ENCODE measurements at regions not wholly inside any gene's neighbourhood (a gene's known extent, or its start where the extent isn't known, plus 50 kb on each side); places are given as distances from the start of the nearest gene placed in this dataset.
"Not testable (repeated sequence)": the region's sequence is repeated elsewhere in the genome, so short reads cannot be mapped to it uniquely, and the experiment has no call there.

DNA sequence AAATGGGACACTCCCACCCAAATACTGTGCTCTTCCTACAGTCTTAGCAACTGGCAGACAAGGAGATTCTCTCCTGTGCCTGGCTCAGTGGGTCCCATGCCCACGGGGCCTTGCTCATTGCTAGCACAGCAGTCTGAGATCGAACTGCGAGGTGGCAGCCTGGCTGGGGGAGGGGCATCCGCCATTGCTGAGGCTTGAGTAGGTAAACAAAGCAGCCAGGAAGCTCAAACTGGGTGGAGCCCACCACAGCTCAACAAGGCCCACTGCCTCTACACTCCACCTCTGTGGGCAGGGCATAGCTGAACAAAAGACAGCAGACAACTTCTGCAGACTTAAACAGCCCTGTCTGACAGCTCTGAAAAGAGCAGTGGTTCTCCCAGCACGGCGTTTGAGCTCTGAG lies 174.8 kb downstream of the COL12A1 start:
- DNase-seq (ENCODE audit: low read depth), result not testable (repeated sequence)

DNA sequence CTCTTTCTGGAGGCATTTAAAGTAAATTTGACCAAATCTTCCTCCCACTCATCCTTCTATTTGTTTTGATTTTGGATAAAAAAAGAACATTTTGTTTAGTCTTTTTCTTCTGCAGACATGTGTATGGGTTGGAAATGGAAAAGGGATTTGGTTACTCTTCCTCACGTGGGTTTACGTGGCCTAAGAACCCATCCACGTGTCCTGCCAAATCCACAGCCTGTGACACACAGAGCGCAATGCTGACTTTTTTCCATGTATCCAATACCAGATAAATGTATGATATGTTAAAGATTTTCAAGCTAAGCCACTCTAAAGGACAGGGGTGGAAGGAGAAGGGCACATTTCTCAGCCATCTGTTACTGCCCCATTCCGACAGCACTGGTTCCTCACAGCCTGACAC lies 176.5 kb downstream of the COL12A1 start:
- TF ChIP-seq, protein P1, sequence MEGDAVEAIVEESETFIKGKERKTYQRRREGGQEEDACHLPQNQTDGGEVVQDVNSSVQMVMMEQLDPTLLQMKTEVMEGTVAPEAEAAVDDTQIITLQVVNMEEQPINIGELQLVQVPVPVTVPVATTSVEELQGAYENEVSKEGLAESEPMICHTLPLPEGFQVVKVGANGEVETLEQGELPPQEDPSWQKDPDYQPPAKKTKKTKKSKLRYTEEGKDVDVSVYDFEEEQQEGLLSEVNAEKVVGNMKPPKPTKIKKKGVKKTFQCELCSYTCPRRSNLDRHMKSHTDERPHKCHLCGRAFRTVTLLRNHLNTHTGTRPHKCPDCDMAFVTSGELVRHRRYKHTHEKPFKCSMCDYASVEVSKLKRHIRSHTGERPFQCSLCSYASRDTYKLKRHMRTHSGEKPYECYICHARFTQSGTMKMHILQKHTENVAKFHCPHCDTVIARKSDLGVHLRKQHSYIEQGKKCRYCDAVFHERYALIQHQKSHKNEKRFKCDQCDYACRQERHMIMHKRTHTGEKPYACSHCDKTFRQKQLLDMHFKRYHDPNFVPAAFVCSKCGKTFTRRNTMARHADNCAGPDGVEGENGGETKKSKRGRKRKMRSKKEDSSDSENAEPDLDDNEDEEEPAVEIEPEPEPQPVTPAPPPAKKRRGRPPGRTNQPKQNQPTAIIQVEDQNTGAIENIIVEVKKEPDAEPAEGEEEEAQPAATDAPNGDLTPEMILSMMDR (conservative IDR thresholded peaks at IDR 0.05; ENCODE audit: low read depth, low read length), result no peak
- no peak overlapping the region for H3K4me3 ChIP-seq (ENCODE audit: low read depth, low read length)

More for the DNA sequence above, 174.8 kb downstream of the COL12A1 start:
- not testable (repeated sequence) for H3K4me3 ChIP-seq (ENCODE audit: low read depth, low read length)

DNA sequence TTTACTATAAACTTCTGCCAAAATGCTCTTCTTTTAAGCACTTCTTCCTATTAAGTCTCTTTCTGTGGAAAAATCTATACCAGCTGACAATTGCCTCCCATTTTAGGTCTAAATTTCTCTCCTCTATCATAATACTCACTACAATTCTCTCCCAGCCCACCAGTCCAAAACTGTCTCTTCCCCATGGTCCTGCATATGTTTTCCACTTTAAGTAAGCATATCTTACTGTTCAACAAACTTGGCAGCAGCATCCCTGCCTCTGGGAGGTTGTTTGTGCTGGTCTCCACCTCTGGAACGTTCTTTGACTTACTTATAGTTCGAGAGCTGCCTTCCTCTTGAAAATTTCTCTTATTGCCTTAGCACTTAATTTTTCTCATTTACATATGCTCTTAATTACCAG lies 180.5 kb downstream of the COL12A1 start:
- TF ChIP-seq, protein P1 (conservative IDR thresholded peaks at IDR 0.05; ENCODE audit: low read depth, low read length), result no peak
- no peak for DNase-seq (ENCODE audit: low read depth)
- H3K4me3 ChIP-seq (ENCODE audit: low read depth, low read length), result no peak overlapping the region

More for the DNA sequence above, 176.5 kb downstream of the COL12A1 start:
- no peak for DNase-seq (ENCODE audit: low read depth)

DNA sequence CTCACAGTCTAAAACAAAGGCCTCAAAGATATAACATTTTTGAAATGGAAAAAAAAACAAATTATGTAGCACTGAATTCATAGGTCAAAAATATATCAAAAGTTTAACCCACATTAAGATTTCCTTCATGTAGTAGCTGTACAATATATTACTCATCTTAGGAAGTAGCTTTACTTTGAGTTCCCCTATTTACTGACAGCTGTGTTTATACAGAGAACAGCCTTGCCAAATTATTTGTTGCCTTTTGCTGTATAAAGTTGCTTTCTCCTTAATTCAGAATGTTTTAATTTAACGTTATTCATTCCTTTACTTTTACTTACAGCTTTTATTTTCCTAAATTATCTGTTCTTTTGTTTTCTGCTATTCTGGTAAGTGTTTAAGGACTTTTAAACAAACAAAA lies 181.0 kb downstream of the COL12A1 start:
- DNase-seq (ENCODE audit: low read depth), result no peak
- TF ChIP-seq, protein P1 (conservative IDR thresholded peaks at IDR 0.05; ENCODE audit: low read depth, low read length), result no peak
- no peak overlapping the region for H3K4me3 ChIP-seq (ENCODE audit: low read depth, low read length)

DNA sequence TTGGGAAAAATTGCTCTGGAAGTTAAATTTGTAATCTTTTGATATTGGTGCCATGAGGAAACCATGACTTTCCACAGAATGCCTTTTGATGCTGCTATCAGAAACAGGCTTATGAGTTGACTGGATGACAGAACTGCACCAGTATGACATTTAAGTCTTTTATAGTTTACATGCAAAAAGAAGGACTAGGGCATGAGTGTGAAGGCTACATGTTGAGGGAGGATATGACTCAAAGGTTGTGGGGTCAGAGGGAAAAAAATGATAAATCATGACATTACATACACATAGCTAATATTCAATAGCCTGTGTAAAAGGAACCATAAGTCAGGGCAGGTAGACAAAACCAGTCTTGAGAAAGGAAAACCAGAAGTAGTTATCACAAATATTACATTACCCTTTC lies 182.2 kb downstream of the COL12A1 start:
- no peak overlapping the region for H3K4me3 ChIP-seq (ENCODE audit: low read depth, low read length)
- no peak for DNase-seq (ENCODE audit: low read depth)
- TF ChIP-seq, protein P1 (conservative IDR thresholded peaks at IDR 0.05; ENCODE audit: low read depth, low read length), result no peak

DNA sequence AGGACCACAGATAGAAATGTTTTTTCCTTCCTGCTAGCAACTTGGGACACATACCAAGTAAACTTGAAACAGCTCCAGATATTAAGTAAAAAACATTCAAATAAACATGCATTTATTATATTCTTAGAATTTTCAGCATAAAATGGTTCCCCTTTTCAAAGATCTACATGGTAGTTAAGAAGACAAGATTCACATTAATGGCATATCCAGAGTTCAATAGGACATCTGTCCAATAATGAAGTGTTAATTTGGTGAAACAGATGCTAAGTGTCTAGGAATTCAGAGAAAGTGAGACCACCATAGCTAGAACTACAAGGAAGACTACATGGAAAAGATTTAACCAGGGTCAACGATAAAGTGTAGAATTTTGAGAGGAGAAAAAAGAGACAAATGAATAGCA lies 184.9 kb downstream of the COL12A1 start:
- TF ChIP-seq, protein P1 (conservative IDR thresholded peaks at IDR 0.05; ENCODE audit: low read depth, low read length), result no peak
- H3K4me3 ChIP-seq (ENCODE audit: low read depth, low read length), result no peak overlapping the region
- DNase-seq (ENCODE audit: low read depth), result no peak

DNA sequence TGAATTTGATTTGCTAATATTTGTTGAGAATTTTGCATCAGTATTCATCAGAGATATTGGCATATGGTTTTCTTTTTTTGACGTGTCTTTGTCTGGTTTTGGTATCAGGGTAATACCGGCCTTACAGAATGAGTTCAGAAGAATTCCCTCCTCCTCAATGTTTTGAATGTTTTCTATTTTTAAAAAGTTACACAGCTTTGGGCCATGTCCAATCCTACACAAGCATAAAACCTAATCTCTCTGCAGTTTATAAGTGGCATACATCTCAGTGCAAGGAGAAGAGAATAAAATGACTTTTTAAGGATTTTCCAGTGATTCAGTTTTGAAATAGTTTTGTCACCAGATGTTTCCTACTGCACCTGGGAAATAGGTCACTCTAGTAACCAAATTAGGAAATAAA lies 185.5 kb downstream of the COL12A1 start:
- H3K4me3 ChIP-seq (ENCODE audit: low read depth, low read length), result no peak overlapping the region
- DNase-seq (ENCODE audit: low read depth), result no peak
- TF ChIP-seq, protein P1 (conservative IDR thresholded peaks at IDR 0.05; ENCODE audit: low read depth, low read length), result no peak

DNA sequence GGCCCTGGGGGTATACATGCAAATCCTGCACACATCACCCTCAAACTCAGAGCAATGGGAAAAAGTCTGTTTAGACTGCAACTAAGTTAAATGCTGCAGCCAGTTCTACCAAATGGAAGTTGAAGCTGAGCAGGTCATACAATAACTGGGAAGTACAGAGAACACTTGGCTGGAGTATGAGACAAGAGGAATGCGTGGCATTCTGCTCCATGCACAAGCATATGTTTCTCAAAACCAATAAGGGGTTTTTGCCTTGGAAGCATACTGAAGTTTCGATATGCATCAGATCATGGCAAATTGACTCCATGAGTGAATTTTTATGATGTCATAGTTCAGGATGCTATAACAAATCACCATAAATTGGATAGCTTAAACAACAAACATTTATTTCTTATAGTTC lies 193.8 kb downstream of the COL12A1 start:
- H3K4me3 ChIP-seq (ENCODE audit: low read depth, low read length), result no peak overlapping the region
- DNase-seq (ENCODE audit: low read depth), result no peak
- TF ChIP-seq, protein P1 (conservative IDR thresholded peaks at IDR 0.05; ENCODE audit: low read depth, low read length), result no peak

DNA sequence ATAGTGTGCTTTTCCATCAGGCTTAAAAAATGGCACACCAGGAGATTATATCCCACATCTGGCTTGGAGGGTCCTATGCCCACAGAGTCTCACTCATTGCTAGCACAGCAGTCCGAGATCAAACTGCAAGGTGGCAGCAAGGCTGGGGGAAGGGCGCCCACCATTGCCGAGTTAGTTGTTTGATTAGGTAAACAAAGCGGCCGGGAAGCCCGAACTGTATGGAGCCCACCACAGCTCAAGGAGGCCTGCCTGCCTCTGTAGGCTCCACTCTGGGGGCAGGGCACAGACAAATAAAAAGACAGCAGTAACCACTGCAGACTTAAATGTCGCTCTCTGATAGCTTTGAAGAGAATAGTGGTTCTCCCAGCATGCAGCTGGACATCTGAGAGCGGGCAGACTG lies 201.9 kb downstream of the COL12A1 start:
- not testable (repeated sequence) for DNase-seq (ENCODE audit: low read depth); H3K4me3 ChIP-seq (ENCODE audit: low read depth, low read length)
